ENCODE measurements at regions not wholly inside any gene's neighbourhood (a gene's known extent, or its start where the extent isn't known, plus 50 kb on each side); places are given as distances from the start of the nearest gene placed in this dataset.

GRCh38 chr1:233516732-233517131 lies 97.2 kb upstream of the KCNK1 start:
- no peak for DNase-seq (ENCODE audit: low read depth, low spot score)

GRCh38 chr1:233518344-233518743 lies 95.6 kb upstream of the KCNK1 start:
- peak; percentile 61 for DNase-seq (ENCODE audit: low read depth, low spot score)

GRCh38 chr1:233520261-233521191 lies 93.4 kb upstream of the KCNK1 start:
- peak; percentile 20 for DNase-seq (ENCODE audit: low read depth, low spot score)

- peak; percentile 17 for DNase-seq (ENCODE audit: low read depth, low spot score)
Measured at GRCh38 chr1:233523047-233523446, 90.9 kb upstream of the KCNK1 start.

GRCh38 chr1:233527818-233528217 lies 86.1 kb upstream of the KCNK1 start:
- DNase-seq (ENCODE audit: low read depth, low spot score) = no peak

DNA sequence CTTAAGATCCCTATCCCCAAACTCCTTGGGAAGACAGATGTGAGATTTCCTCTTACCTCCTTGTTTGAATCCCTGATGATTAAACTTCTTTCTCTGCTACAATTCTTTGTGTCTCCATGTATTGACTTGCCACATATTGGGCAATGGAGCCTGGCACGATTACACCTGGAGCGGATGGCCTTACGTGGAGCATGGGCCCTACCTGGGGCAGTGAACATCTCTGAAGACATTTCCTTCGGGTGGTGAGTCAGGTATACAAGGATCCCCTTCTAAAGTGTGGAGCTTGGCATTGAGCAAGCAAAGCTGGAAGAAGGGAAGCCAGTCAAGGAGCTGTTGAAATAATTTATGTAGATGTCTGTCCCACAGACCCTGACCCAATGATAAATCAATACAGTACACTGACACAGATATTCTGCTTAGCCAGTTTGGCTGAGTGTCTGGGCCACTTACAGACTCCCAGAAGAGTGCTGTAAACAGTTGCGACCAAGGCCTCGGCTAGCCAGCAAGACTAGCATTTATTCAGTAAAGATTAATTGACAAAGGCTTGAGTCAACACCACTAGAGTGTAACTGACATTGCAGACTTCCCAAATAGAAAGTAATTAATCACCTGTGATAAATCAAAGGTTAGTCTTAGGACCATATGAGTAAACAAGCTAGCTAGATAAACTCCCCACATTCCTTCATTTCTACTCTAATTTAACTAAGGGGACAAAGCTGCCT lies 83.1 kb upstream of the KCNK1 start:
- no peak for DNase-seq (ENCODE audit: low read depth, low spot score)

DNA sequence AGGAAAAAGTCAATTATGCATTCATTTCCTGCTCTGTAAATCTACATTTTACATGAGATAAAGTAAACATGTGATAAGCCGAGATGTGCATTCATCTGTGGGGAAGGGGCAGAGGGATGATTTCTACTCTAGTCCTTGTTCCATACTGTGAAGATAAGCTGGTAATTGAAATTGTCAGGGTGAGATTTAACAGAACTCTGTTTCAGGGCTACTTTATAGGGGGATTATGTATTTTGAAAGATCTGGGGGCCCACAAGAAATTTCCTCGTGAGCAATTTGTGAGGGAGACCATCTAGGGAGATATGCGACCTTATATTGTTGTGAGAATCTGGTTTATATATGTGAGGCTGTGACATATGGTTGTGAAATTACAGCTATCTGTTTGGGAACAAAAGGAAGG lies 73.1 kb upstream of the KCNK1 start:
- no peak for DNase-seq (ENCODE audit: low read depth, low spot score)

- peak; percentile 70 for DNase-seq (ENCODE audit: low read depth, low spot score)
Measured at GRCh38 chr1:233543338-233544255, 70.3 kb upstream of the KCNK1 start.

GRCh38 chr1:233544304-233544703 lies 69.6 kb upstream of the KCNK1 start:
- no peak for DNase-seq (ENCODE audit: low read depth, low spot score)

DNA sequence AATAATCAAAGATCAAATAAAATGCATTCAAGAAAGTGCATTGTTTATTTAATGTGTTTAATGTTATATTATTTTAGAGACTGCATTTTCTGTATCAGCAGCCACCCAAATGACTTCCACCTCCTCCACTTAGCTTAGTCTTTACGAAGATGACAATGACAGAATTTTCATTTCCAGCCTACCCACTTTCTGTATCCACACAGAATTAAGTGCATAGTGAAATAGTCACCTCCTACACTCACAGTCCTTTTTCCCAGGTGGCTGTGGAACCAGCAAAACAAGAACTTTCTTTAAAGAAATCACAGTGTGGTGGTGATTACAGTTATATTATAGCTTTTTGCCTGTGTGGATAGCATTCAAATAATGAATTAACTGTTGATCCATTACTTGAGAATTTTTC lies 66.2 kb upstream of the KCNK1 start:
- no peak for DNase-seq (ENCODE audit: low read depth, low spot score)

DNA sequence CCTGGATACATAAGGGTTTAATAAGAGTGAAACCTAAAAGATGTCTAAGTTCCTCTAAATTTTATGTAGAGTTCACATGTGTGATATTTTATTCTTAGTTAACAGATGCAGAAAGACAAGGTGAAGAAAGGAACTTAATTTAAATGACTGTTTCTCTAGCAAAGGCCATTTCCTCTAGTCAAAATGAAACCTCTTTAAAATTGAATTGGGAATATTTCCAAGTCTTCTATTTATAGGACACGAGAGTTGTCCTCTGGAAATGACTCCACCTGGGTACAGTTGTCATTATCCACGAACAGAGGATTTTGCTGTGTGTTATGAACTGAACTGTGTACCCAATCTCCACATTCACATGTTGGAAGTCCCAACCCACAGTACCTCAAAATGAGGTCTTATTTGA lies 64.5 kb upstream of the KCNK1 start:
- no peak for DNase-seq (ENCODE audit: low read depth, low spot score)

- no peak for DNase-seq (ENCODE audit: low read depth, low spot score)
Measured at GRCh38 chr1:233549917-233550316, 64.0 kb upstream of the KCNK1 start.

GRCh38 chr1:233554037-233554436 lies 59.9 kb upstream of the KCNK1 start:
- DNase-seq (ENCODE audit: low read depth, low spot score) = no peak

DNA sequence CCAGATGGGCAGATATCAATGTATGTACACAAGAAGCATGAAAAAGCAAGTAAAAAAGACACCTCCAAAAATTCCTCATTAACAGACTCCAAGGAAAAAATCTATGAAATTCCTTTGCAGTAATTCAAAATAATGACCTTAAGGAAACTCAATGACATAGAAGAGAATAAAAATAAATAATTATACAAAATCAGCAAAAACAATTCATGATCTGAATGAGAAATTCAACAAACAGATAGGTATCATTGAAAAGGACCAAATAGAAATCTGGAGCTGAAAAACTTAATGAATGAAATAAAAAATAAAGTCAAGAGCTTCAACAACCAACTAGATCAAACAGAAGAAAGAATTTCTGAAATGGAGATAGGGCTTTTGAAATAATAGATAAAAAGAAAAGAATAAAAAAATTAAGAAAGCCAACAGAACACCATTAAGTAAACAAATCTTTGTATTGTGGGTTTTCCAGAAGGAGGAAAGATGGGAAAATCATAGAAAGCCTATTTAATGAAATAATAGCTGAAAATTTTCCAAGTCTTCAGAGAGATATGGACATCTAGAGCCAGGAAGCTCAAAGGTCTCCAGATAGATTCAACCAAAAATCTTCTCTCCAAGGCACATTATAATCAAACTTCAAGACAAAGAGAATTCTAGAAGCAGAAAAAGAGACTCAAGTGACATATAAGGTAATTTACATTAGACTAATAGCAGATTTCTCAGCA lies 52.0 kb upstream of the KCNK1 start:
- no peak for DNase-seq (ENCODE audit: low read depth, low spot score)

Data from ELF-1 (cell line).